ENCODE measurements at regions not wholly inside any gene's neighbourhood (a gene's known extent, or its start where the extent isn't known, plus 50 kb on each side); places are given as distances from the start of the nearest gene placed in this dataset.
"Not testable (repeated sequence)": the region's sequence is repeated elsewhere in the genome, so short reads cannot be mapped to it uniquely, and the experiment has no call there.

DNA sequence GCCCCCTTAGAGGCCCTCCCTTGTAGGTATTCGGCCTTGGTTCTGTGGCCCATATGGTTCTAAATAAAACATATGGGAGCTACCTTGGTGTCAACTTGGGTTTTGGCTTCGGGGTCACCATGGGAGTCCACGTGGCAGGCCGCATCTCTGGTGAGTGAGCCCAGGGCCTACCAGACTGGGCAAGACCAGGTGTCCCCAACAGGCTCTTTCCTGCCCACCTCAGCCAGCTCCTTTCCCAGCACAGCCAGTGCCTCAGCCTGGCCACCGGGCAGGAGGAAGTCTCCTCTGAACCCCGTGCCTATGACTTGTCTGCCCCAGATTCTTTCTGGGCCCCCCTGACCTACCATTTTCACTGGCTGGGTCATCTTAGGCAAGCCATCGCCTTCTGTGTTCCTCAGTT, 268.8 kb upstream of the TEKT4 start:
- H3K27ac ChIP-seq (ENCODE audit: low read length in 2 of 2), result no peak overlapping the region
- H3K4me3 ChIP-seq (ENCODE audit: control extremely low read depth in 1 of 5, extremely low read depth in 1 of 5, insufficient read depth in 1 of 5, low read depth in 2 of 5, low read length in 4 of 5), result no peak overlapping the region
- H3K9ac ChIP-seq (ENCODE audit: low read length), result no peak overlapping the region
- no peak overlapping the region for H3K4me2 ChIP-seq (replicated peaks; ENCODE audit: low read depth, low read length, poor library complexity, severe bottlenecking)
- H3K9me3 Mint-ChIP-seq (ENCODE audit: insufficient read depth), result no peaks in the 10 kb centered on the region
- no peaks in the 10 kb centered on the region for H3K4me1 ChIP-seq (ENCODE audit: control insufficient read depth in 2 of 2, insufficient read depth in 2 of 2, low read length in 2 of 2)
- H3K4me3 Mint-ChIP-seq, result no peak overlapping the region
- H3K36me3 ChIP-seq (replicated peaks in 1 of 2; ENCODE audit: control extremely low read depth in 1 of 2, control insufficient read depth in 1 of 2, extremely low read depth in 1 of 2, insufficient read depth in 2 of 2, low read length in 1 of 2), result no peaks in the 10 kb centered on the region
- ATAC-seq (ENCODE audit: low read depth) (no peak), DNase-seq (no peak)
- ChIA-PET CTCF (no interaction called here), POLR2A (no interaction called here)
- H3K27me3 Mint-ChIP-seq, result peaks cover 7% of the 10 kb centered on the region
- no peaks in the 10 kb centered on the region for H3K9me3 ChIP-seq (ENCODE audit: control extremely low read depth in 1 of 3, control insufficient read depth in 2 of 3, insufficient read depth in 1 of 3, low read length in 2 of 3)
- intact Hi-C loops (cut with micrococcal nuclease), result no loop called here
- H3K27ac Mint-ChIP-seq, result no peak overlapping the region
- WGBS (ENCODE audit: insufficient coverage), result 78% methylated on average over 7 of the region's 7 CpGs
- H3K79me2 ChIP-seq (ENCODE audit: control insufficient read depth, insufficient read depth, low read length), result no peaks in the 10 kb centered on the region
- no peaks in the 10 kb centered on the region for H3K4me1 Mint-ChIP-seq
- H4K20me1 ChIP-seq (ENCODE audit: control insufficient read depth, insufficient read depth, low read length, poor library complexity, severe bottlenecking), result no peaks in the 10 kb centered on the region
- no peaks in the 10 kb centered on the region for H3K27me3 ChIP-seq (replicated peaks in 1 of 4; ENCODE audit: control extremely low read depth in 1 of 4, control insufficient read depth in 3 of 4, insufficient read depth in 4 of 4, low read length in 3 of 4)
- H2AFZ ChIP-seq (ENCODE audit: insufficient read depth, low read depth, low read length, poor library complexity, severe bottlenecking), result no peak overlapping the region
- TF ChIP-seq EZH2 (IDR thresholded peaks at IDR 0.05; ENCODE audit: borderline replicate concordance, insufficient read depth, low read depth, low read length, poor library complexity, severe bottlenecking), result no peak
- TF ChIP-seq, protein P1, sequence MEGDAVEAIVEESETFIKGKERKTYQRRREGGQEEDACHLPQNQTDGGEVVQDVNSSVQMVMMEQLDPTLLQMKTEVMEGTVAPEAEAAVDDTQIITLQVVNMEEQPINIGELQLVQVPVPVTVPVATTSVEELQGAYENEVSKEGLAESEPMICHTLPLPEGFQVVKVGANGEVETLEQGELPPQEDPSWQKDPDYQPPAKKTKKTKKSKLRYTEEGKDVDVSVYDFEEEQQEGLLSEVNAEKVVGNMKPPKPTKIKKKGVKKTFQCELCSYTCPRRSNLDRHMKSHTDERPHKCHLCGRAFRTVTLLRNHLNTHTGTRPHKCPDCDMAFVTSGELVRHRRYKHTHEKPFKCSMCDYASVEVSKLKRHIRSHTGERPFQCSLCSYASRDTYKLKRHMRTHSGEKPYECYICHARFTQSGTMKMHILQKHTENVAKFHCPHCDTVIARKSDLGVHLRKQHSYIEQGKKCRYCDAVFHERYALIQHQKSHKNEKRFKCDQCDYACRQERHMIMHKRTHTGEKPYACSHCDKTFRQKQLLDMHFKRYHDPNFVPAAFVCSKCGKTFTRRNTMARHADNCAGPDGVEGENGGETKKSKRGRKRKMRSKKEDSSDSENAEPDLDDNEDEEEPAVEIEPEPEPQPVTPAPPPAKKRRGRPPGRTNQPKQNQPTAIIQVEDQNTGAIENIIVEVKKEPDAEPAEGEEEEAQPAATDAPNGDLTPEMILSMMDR (IDR thresholded peaks at IDR 0.05), result no peak

DNA sequence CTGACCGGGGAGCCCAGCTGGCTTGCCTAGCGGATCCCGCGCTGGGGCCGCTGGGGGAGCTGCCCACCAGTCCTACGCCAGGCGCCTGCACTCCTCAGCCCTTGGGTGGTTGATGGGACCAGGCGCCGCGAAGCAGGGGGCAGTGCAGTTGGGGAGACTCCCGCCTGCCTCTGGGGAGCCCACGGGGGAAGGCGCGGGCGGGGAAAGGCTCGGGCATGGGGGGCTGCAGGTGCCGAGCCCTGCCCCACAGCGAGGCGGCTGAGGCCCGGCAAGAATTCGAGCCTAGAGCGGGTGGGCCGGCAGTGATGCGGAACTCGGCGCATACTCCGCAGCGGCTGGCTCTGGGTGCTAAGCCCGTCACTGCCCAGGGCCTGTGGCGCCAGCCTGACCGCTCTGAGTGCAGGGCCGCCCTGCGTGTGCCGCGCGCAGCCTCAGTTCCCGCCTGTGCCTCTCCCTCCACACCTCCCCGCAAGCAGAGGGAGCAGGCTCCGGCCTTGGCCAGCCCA, 249.1 kb upstream of the TEKT4 start:
- no peak overlapping the region for H2AFZ ChIP-seq (ENCODE audit: insufficient read depth, low read depth, low read length, poor library complexity, severe bottlenecking)
- H3K36me3 ChIP-seq (replicated peaks in 1 of 2; ENCODE audit: control extremely low read depth in 1 of 2, control insufficient read depth in 1 of 2, extremely low read depth in 1 of 2, insufficient read depth in 2 of 2, low read length in 1 of 2), result no peaks in the 10 kb centered on the region
- no peaks in the 10 kb centered on the region for H3K79me2 ChIP-seq (ENCODE audit: control insufficient read depth, insufficient read depth, low read length)
- POLR2A ChIA-PET, result no interaction called here
- CTCF ChIA-PET, result no interaction called here
- intact Hi-C loops (cut with micrococcal nuclease), result no loop called here
- no peaks in the 10 kb centered on the region for H3K27me3 ChIP-seq (replicated peaks in 1 of 4; ENCODE audit: control extremely low read depth in 1 of 4, control insufficient read depth in 3 of 4, insufficient read depth in 4 of 4, low read length in 3 of 4)
- DNase-seq (no peak), ATAC-seq (ENCODE audit: low read depth) (no peak)
- 79% methylated on average over 37 of the region's 39 CpGs for WGBS (ENCODE audit: insufficient coverage)
- Mint-ChIP-seq H3K27me3 (peaks cover 11% of the 10 kb centered on the region), H3K9me3 (ENCODE audit: insufficient read depth) (no peaks in the 10 kb centered on the region), H3K4me1 (no peaks in the 10 kb centered on the region), H3K27ac (no peak overlapping the region), H3K4me3 (no peak overlapping the region)
- no peak overlapping the region for H3K4me2 ChIP-seq (replicated peaks; ENCODE audit: low read depth, low read length, poor library complexity, severe bottlenecking)
- H3K9ac ChIP-seq (ENCODE audit: low read length), result no peak overlapping the region
- peaks cover 0 to 5% (median 0%) of the 10 kb centered on the region in 3 donors for H3K9me3 ChIP-seq (ENCODE audit: control extremely low read depth in 1 of 3, control insufficient read depth in 2 of 3, insufficient read depth in 1 of 3, low read length in 2 of 3)
- TF ChIP-seq, protein P1 (IDR thresholded peaks at IDR 0.05), result no peak
- TF ChIP-seq EZH2 (IDR thresholded peaks at IDR 0.05; ENCODE audit: borderline replicate concordance, insufficient read depth, low read depth, low read length, poor library complexity, severe bottlenecking), result no peak
- H3K27ac ChIP-seq (ENCODE audit: low read length in 2 of 2), result no peak overlapping the region
- H3K4me3 ChIP-seq (ENCODE audit: control extremely low read depth in 1 of 5, extremely low read depth in 1 of 5, insufficient read depth in 1 of 5, low read depth in 2 of 5, low read length in 4 of 5), result no peak overlapping the region
- H4K20me1 ChIP-seq (ENCODE audit: control insufficient read depth, insufficient read depth, low read length, poor library complexity, severe bottlenecking), result no peaks in the 10 kb centered on the region
- H3K4me1 ChIP-seq (ENCODE audit: control insufficient read depth in 2 of 2, insufficient read depth in 2 of 2, low read length in 2 of 2), result no peaks in the 10 kb centered on the region

DNA sequence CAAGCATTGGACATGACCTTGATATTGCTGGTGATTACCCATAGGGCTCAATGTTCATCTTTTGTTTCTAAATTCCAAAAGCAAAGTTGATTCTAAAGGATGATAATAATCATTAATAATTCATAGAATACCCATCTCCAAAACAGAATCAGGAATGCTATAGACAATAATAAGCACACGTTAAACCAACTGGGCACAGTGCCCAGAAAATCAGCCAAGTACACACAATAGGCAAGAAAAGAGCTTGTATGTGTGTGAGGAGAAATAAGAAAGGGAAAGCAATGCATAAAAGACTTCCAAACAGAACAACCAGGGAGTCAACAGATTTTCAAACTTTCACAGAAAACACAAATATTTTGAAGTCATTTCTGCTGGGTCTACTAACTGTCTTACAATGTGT, 242.3 kb upstream of the TEKT4 start:
- H2AFZ ChIP-seq (ENCODE audit: insufficient read depth, low read depth, low read length, poor library complexity, severe bottlenecking); H4K20me1 ChIP-seq (ENCODE audit: control insufficient read depth, insufficient read depth, low read length, poor library complexity, severe bottlenecking); ATAC-seq (ENCODE audit: low read depth); H3K36me3 ChIP-seq (replicated peaks in 1 of 2; ENCODE audit: control extremely low read depth in 1 of 2, control insufficient read depth in 1 of 2, extremely low read depth in 1 of 2, insufficient read depth in 2 of 2, low read length in 1 of 2); H3K27me3 ChIP-seq (replicated peaks in 1 of 4; ENCODE audit: control extremely low read depth in 1 of 4, control insufficient read depth in 3 of 4, insufficient read depth in 4 of 4, low read length in 3 of 4); H3K27me3 Mint-ChIP-seq; H3K4me1 ChIP-seq (ENCODE audit: control insufficient read depth in 2 of 2, insufficient read depth in 2 of 2, low read length in 2 of 2); H3K9me3 ChIP-seq (ENCODE audit: control extremely low read depth in 1 of 3, control insufficient read depth in 2 of 3, insufficient read depth in 1 of 3, low read length in 2 of 3); H3K4me2 ChIP-seq (replicated peaks; ENCODE audit: low read depth, low read length, poor library complexity, severe bottlenecking); POLR2A ChIA-PET; H3K9ac ChIP-seq (ENCODE audit: low read length); H3K4me3 Mint-ChIP-seq; H3K4me1 Mint-ChIP-seq; DNase-seq; intact Hi-C loops (cut with micrococcal nuclease); H3K9me3 Mint-ChIP-seq (ENCODE audit: insufficient read depth); H3K27ac ChIP-seq (ENCODE audit: low read length in 2 of 2); CTCF ChIA-PET; H3K4me3 ChIP-seq (ENCODE audit: control extremely low read depth in 1 of 5, extremely low read depth in 1 of 5, insufficient read depth in 1 of 5, low read depth in 2 of 5, low read length in 4 of 5); H3K27ac Mint-ChIP-seq; H3K79me2 ChIP-seq (ENCODE audit: control insufficient read depth, insufficient read depth, low read length): not testable (repeated sequence)
- no CpG with 5 or more reads among the region's 1 CpG for WGBS (ENCODE audit: insufficient coverage)
